ENCODE measurements at regions not wholly inside any gene's neighbourhood (a gene's known extent, or its start where the extent isn't known, plus 50 kb on each side); places are given as distances from the start of the nearest gene placed in this dataset.

GRCh38 chr20:24785141-24786110 is 163.6 kb upstream of the CST7 start:
- intact Hi-C loops (cut with micrococcal nuclease) (no loop called here), dilution Hi-C loops (cut with MboI; ENCODE audit: extremely low pct_ligation_motif_present, low sequenced_read_pairs) (no loop called here)
- no peaks in the 10 kb centered on the region for H3K79me2 ChIP-seq (ENCODE audit: control insufficient read depth, insufficient read depth, low read length)
- CTCF ChIA-PET = no interaction called here
- H3K9me3 ChIP-seq (replicated peaks; ENCODE audit: control insufficient read depth, insufficient read depth, low read length) = no peaks in the 10 kb centered on the region
- FAIRE-seq = no peak
- no peak overlapping the region for H2AFZ ChIP-seq (ENCODE audit: low read depth, low read length)
- no peaks in the 10 kb centered on the region for H3K4me1 ChIP-seq (ENCODE audit: control insufficient read depth, extremely low read depth, insufficient read depth, low read length)
- BruUV-seq (replicated peaks) = no TSS peak
- H3K9me1 ChIP-seq (replicated peaks; ENCODE audit: control insufficient read depth, extremely low read depth, insufficient read depth, low read length) = no peaks in the 10 kb centered on the region
- POLR2A ChIA-PET = no interaction called here
- H4K20me1 ChIP-seq (replicated peaks; ENCODE audit: control insufficient read depth, extremely low read depth, insufficient read depth, low read length) = no peaks in the 10 kb centered on the region
- no peak overlapping the region for H3K4me3 ChIP-seq (replicated peaks in 1 of 3; ENCODE audit: insufficient read depth in 1 of 3, low read depth in 1 of 3, low read length in 3 of 3)
- no peak overlapping the region for H3K9ac ChIP-seq (replicated peaks; ENCODE audit: extremely low read depth, insufficient read depth, low read length)
- no peak for TF ChIP-seq POLR2AphosphoS5 (IDR thresholded peaks at IDR 0.05; ENCODE audit: insufficient read depth, low read depth, low read length)
- TF ChIP-seq POLR2A (IDR thresholded peaks at IDR 0.05; ENCODE audit: low read depth, low read length) = no peak
- TF ChIP-seq MYC (IDR thresholded peaks at IDR 0.05; ENCODE audit: low read depth, low read length) = no peak
- TF ChIP-seq EZH2 (IDR thresholded peaks at IDR 0.05; ENCODE audit: borderline replicate concordance, low read depth, low read length, severe bottlenecking) = no peak
- no peak for TF ChIP-seq CTCF (IDR thresholded peaks at IDR 0.05; ENCODE audit: extremely low read depth in 1 of 2, insufficient read depth in 1 of 2, low read depth in 1 of 2, low read length in 2 of 2)
- no peak for TF ChIP-seq JUN (IDR thresholded peaks at IDR 0.05; ENCODE audit: borderline replicate concordance, insufficient read depth, insufficient read length, low read depth)
- TF ChIP-seq MAX (IDR thresholded peaks at IDR 0.05; ENCODE audit: insufficient read depth, insufficient read length) = no peak
- no peak for TF ChIP-seq FOS (IDR thresholded peaks at IDR 0.05; ENCODE audit: borderline replicate concordance, insufficient read depth, low read length)
- TF ChIP-seq GATA2 (IDR thresholded peaks at IDR 0.05; ENCODE audit: insufficient read depth, insufficient read length, low read depth, low read length) = no peak
- no peaks in the 10 kb centered on the region for H3K27me3 ChIP-seq (ENCODE audit: control insufficient read depth in 2 of 2, insufficient read depth in 2 of 2, low read length in 2 of 2)
- no peak overlapping the region for H3K4me2 ChIP-seq (ENCODE audit: insufficient read depth, low read length)
- H3K36me3 ChIP-seq (ENCODE audit: control insufficient read depth in 2 of 2, extremely low read depth in 1 of 2, insufficient read depth in 2 of 2, low read length in 2 of 2) = no peaks in the 10 kb centered on the region
- no peak for DNase-seq (ENCODE audit: low read depth, low spot score)
- H3K27ac ChIP-seq (ENCODE audit: insufficient read depth, low read depth, low read length) = no peak overlapping the region

Data from endothelial cell of umbilical vein (primary cell).